COLO829 (cell line): ENCODE measurements at regions not wholly inside any gene's neighbourhood (a gene's known extent, or its start where the extent isn't known, plus 50 kb on each side); places are given as distances from the start of the nearest gene placed in this dataset.
"Not testable (repeated sequence)": the region's sequence is repeated elsewhere in the genome, so short reads cannot be mapped to it uniquely, and the experiment has no call there.

Experiments used
- DNase-seq: peaks from one replicate; pipeline ENCODE4 v3.0.0; 2012; ENCODE audit warnings: low spot score

GRCh38 chr20:50360921-50361320, 149.3 kb upstream of the PTPN1 start:
- DNase-seq: no peak

- not testable (repeated sequence) for DNase-seq
Observed at GRCh38 chr20:50362177-50362576, 148.0 kb upstream of the PTPN1 start.

GRCh38 chr20:50363027-50363426, 147.2 kb upstream of the PTPN1 start:
- DNase-seq: no peak

GRCh38 chr20:50363479-50363878, 146.7 kb upstream of the PTPN1 start:
- DNase-seq: no peak

GRCh38 chr20:50364542-50364941, 145.6 kb upstream of the PTPN1 start:
- DNase-seq: no peak

- DNase-seq: peak; percentile 76
Observed at GRCh38 chr20:50366270-50367103, 143.7 kb upstream of the PTPN1 start.

- DNase-seq: no peak
Observed at GRCh38 chr20:50367104-50367674, 143.0 kb upstream of the PTPN1 start.

- no peak for DNase-seq
Observed at GRCh38 chr20:50367739-50368375, 142.3 kb upstream of the PTPN1 start.

GRCh38 chr20:50368386-50368785, 141.8 kb upstream of the PTPN1 start:
- no peak for DNase-seq

GRCh38 chr20:50368813-50369224, 141.4 kb upstream of the PTPN1 start:
- peak; percentile 30 for DNase-seq

- no peak for DNase-seq
Observed at GRCh38 chr20:50369225-50370035, 140.8 kb upstream of the PTPN1 start.

- DNase-seq: no peak
Observed at GRCh38 chr20:50370036-50370566, 140.1 kb upstream of the PTPN1 start.

GRCh38 chr20:50371878-50372769, 138.1 kb upstream of the PTPN1 start:
- DNase-seq: no peak

- no peak for DNase-seq
Observed at GRCh38 chr20:50372770-50373088, 137.5 kb upstream of the PTPN1 start.

GRCh38 chr20:50373674-50374286, 136.4 kb upstream of the PTPN1 start:
- DNase-seq: no peak

- no peak for DNase-seq
Observed at GRCh38 chr20:50374541-50375078, 135.6 kb upstream of the PTPN1 start.

GRCh38 chr20:50376179-50376887, 133.8 kb upstream of the PTPN1 start:
- no peak for DNase-seq

GRCh38 chr20:50376888-50377459, 133.2 kb upstream of the PTPN1 start:
- no peak for DNase-seq
